RWPE2 (cell line): ENCODE measurements at regions not wholly inside any gene's neighbourhood (a gene's known extent, or its start where the extent isn't known, plus 50 kb on each side); places are given as distances from the start of the nearest gene placed in this dataset.

ENCODE experiments used
- ATAC-seq: fragments of 200-7000 bp; cut with Tn5 transposase; 3 replicates; pipeline ENCODE4 v1.9.1; 2021; ENCODE audit warnings: low read depth
- DNase-seq: peaks from one replicate; pipeline ENCODE4 v3.0.0-alpha.2; 2020; ENCODE audit warnings: low spot score
- H3K27ac ChIP-seq: fragments of 450-650 bp; 2 replicates; pipeline ENCODE4 v1.5.1; 2017; ENCODE audit warnings: mild to moderate bottlenecking; ENCODE audit not compliant: poor library complexity, severe bottlenecking
- H3K27me3 ChIP-seq: fragments of 250-450 bp; sonication (Bioruptor Pico); 2 replicates; pipeline ENCODE4 v1.5.1; 2021; ENCODE audit warnings: mild to moderate bottlenecking, moderate library complexity; ENCODE audit not compliant: insufficient read depth, poor library complexity, severe bottlenecking
- H3K36me3 ChIP-seq: fragments of 250-450 bp; sonication (Bioruptor Pico); 2 replicates; pipeline ENCODE4 v1.5.1; 2020; ENCODE audit warnings: low read depth, mild to moderate bottlenecking, moderate library complexity
- H3K4me1 ChIP-seq: fragments of 250-450 bp; sonication (Bioruptor Pico); 2 replicates; pipeline ENCODE4 v1.5.1; 2021; ENCODE audit warnings: mild to moderate bottlenecking, moderate library complexity; ENCODE audit not compliant: insufficient read depth, poor library complexity, severe bottlenecking
- H3K4me3 ChIP-seq: fragments of 250-450 bp; sonication (Bioruptor Pico); 2 replicates; pipeline ENCODE4 v1.5.1; 2021; ENCODE audit warnings: mild to moderate bottlenecking, moderate library complexity; ENCODE audit not compliant: severe bottlenecking
- H3K9me3 ChIP-seq: fragments of 250-450 bp; sonication (Bioruptor Pico); 2 replicates; pipeline ENCODE4 v1.5.1; 2021; ENCODE audit warnings: mild to moderate bottlenecking, moderate library complexity; ENCODE audit not compliant: severe bottlenecking
- TF ChIP-seq, protein P1 (sequence below): fragments of 450-650 bp; IDR thresholded peaks from one replicate; pipeline ENCODE4 v1.5.1; 2017; ENCODE audit warnings: mild to moderate bottlenecking, moderate library complexity; ENCODE audit not compliant: poor library complexity, severe bottlenecking

- no peak overlapping the region for H3K4me3 ChIP-seq
- no peak overlapping the region for H3K27ac ChIP-seq
Observed at GRCh38 chr12:93956551-93956950, 191.8 kb upstream of the PLXNC1 start.

GRCh38 chr12:93957168-93957567 is 191.2 kb upstream of the PLXNC1 start:
- Histone ChIP-seq H3K36me3 (no peaks in the 10 kb centered on the region), H3K9me3 (no peaks in the 10 kb centered on the region), H3K27ac (no peak overlapping the region), H3K4me1 (no peaks in the 10 kb centered on the region), H3K4me3 (no peak overlapping the region), H3K27me3 (no peaks in the 10 kb centered on the region)
- TF ChIP-seq, protein P1, sequence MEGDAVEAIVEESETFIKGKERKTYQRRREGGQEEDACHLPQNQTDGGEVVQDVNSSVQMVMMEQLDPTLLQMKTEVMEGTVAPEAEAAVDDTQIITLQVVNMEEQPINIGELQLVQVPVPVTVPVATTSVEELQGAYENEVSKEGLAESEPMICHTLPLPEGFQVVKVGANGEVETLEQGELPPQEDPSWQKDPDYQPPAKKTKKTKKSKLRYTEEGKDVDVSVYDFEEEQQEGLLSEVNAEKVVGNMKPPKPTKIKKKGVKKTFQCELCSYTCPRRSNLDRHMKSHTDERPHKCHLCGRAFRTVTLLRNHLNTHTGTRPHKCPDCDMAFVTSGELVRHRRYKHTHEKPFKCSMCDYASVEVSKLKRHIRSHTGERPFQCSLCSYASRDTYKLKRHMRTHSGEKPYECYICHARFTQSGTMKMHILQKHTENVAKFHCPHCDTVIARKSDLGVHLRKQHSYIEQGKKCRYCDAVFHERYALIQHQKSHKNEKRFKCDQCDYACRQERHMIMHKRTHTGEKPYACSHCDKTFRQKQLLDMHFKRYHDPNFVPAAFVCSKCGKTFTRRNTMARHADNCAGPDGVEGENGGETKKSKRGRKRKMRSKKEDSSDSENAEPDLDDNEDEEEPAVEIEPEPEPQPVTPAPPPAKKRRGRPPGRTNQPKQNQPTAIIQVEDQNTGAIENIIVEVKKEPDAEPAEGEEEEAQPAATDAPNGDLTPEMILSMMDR = no peak
- ATAC-seq = no peak
- DNase-seq = no peak

More at GRCh38 chr12:93956551-93956950, 191.8 kb upstream of the PLXNC1 start:
- Histone ChIP-seq H3K4me1 (no peaks in the 10 kb centered on the region), H3K9me3 (no peaks in the 10 kb centered on the region), H3K36me3 (no peaks in the 10 kb centered on the region), H3K27me3 (no peaks in the 10 kb centered on the region)
- DNase-seq (no peak), ATAC-seq (no peak)
- TF ChIP-seq, protein P1 = no peak

DNA sequence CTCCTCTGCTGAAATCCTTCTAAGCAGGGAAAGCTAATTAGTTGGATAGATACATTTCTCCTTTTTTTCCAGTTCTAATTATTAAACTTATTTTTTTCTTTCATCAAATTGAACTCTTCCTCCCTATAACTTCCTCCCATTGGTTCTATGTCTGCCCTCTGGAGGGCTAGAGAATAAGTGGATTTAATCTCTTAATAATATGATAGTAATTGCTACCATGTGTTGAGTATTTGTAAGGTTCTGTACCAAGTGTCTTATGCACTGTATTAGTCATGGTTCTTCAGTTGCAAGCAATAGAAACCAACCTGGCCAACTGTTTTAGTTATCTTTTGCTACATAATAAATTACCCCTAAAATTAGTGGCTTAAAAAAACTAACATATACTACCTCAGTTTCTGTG is 190.5 kb upstream of the PLXNC1 start:
- Histone ChIP-seq H3K27me3 (no peaks in the 10 kb centered on the region), H3K4me3 (no peak overlapping the region), H3K36me3 (no peaks in the 10 kb centered on the region), H3K9me3 (no peaks in the 10 kb centered on the region), H3K27ac (no peak overlapping the region), H3K4me1 (no peaks in the 10 kb centered on the region)
- ATAC-seq (no peak), DNase-seq (no peak)
- TF ChIP-seq, protein P1 = no peak

- H3K36me3 ChIP-seq = no peaks in the 10 kb centered on the region
- ATAC-seq (no peak), DNase-seq (no peak)
- TF ChIP-seq, protein P1 = no peak
- H3K9me3 ChIP-seq = no peaks in the 10 kb centered on the region
- H3K27ac ChIP-seq = no peak overlapping the region
- H3K27me3 ChIP-seq = no peaks in the 10 kb centered on the region
- no peak overlapping the region for H3K4me3 ChIP-seq
- H3K4me1 ChIP-seq = no peaks in the 10 kb centered on the region
Observed at GRCh38 chr12:93959657-93960056, 188.7 kb upstream of the PLXNC1 start.

DNA sequence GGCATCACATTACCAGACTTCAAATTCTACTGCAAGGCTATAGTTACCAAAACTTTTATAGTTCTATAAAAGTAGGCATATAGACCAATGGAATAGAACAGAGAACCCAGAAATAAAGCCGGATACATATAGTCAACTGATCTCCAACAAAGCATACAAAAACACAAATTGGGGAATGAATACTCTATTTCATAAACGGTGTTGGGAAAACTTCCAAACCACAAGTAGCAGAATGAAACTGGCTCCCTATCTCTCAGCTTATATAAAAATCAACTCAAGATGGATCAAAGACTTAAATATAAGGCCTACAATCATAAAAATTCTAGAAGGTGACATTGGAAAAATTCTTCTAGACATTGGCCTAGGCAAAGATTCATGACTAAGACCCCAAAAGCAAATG is 187.9 kb upstream of the PLXNC1 start:
- H3K27ac ChIP-seq = no peak overlapping the region
- no peaks in the 10 kb centered on the region for H3K36me3 ChIP-seq
- H3K9me3 ChIP-seq = no peaks in the 10 kb centered on the region
- no peak overlapping the region for H3K4me3 ChIP-seq
- TF ChIP-seq, protein P1 = no peak
- DNase-seq (no peak), ATAC-seq (no peak)
- no peaks in the 10 kb centered on the region for H3K27me3 ChIP-seq
- no peaks in the 10 kb centered on the region for H3K4me1 ChIP-seq
